ENCODE measurements at regions not wholly inside any gene's neighbourhood (a gene's known extent, or its start where the extent isn't known, plus 50 kb on each side); places are given as distances from the start of the nearest gene placed in this dataset.

DNA sequence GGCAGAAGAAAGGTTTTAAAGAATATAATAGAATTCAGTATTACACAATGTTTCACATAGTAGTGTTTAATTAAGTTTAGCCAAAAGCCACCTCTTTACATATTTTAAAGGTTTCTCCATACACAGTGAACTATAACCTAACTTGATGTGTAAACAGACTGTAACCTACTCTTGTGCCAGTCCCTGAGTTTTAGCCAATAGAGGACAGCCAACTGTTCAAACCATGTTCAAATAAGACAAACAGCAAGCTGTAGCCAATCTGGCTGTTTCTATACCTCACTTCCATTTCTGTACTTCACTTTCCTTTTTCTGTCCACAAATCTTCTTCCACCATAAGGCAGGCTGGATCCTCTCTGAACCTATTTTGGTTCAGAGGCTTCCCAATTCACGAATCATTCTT lies 65.2 kb downstream of the TEX13C start:
- Histone ChIP-seq H3K36me3 (no peaks in the 10 kb centered on the region), H3K4me3 (no peak overlapping the region), H3K4me1 (ENCODE audit: insufficient read depth) (no peaks in the 10 kb centered on the region), H3K27me3 (no peaks in the 10 kb centered on the region), H3K9me3 (no peaks in the 10 kb centered on the region), H3K27ac (no peak overlapping the region)
- TF ChIP-seq EP300 (IDR thresholded peaks at IDR 0.05) (no peak), POLR2A (IDR thresholded peaks at IDR 0.05) (no peak)
- TF ChIP-seq, protein P1, sequence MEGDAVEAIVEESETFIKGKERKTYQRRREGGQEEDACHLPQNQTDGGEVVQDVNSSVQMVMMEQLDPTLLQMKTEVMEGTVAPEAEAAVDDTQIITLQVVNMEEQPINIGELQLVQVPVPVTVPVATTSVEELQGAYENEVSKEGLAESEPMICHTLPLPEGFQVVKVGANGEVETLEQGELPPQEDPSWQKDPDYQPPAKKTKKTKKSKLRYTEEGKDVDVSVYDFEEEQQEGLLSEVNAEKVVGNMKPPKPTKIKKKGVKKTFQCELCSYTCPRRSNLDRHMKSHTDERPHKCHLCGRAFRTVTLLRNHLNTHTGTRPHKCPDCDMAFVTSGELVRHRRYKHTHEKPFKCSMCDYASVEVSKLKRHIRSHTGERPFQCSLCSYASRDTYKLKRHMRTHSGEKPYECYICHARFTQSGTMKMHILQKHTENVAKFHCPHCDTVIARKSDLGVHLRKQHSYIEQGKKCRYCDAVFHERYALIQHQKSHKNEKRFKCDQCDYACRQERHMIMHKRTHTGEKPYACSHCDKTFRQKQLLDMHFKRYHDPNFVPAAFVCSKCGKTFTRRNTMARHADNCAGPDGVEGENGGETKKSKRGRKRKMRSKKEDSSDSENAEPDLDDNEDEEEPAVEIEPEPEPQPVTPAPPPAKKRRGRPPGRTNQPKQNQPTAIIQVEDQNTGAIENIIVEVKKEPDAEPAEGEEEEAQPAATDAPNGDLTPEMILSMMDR (IDR thresholded peaks at IDR 0.05), result no peak
- intact Hi-C loops (cut with DNase I), result no loop called here
- 39 to 49% (median 45%) methylated on average over 1 of the region's 1 CpG for WGBS, 3 donors
- DNase-seq, result no peak

DNA sequence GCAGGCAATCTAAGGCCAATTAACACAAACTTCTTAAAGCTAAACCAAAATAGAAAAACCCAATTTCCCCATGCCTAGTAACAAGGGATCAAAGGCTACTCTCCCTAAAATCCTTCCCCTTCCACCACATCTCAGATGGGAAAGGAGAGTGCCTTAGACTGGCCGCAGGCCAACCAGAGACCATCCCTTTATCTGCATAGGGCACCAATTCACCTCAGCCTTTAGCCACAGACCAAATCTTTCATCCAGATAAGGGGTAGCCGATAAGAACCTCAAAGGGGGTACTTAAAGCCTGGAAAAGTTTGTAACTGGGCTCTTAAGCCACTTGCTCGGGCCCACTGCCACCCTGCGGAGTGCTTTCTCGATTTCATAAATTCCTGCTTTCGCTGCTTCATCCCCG lies 68.3 kb downstream of the TEX13C start:
- 60 to 73% (median 65%) methylated on average over 7 of the region's 7 CpGs for WGBS, 3 donors
- Histone ChIP-seq H3K27ac (no peak overlapping the region), H3K27me3 (no peaks in the 10 kb centered on the region), H3K9me3 (no peaks in the 10 kb centered on the region), H3K4me3 (no peak overlapping the region), H3K4me1 (ENCODE audit: insufficient read depth) (no peaks in the 10 kb centered on the region), H3K36me3 (no peaks in the 10 kb centered on the region)
- no peak for DNase-seq
- TF ChIP-seq EP300 (IDR thresholded peaks at IDR 0.05) (no peak), POLR2A (IDR thresholded peaks at IDR 0.05) (no peak)
- TF ChIP-seq, protein P1 (IDR thresholded peaks at IDR 0.05), result no peak
- intact Hi-C loops (cut with DNase I), result no loop called here

DNA sequence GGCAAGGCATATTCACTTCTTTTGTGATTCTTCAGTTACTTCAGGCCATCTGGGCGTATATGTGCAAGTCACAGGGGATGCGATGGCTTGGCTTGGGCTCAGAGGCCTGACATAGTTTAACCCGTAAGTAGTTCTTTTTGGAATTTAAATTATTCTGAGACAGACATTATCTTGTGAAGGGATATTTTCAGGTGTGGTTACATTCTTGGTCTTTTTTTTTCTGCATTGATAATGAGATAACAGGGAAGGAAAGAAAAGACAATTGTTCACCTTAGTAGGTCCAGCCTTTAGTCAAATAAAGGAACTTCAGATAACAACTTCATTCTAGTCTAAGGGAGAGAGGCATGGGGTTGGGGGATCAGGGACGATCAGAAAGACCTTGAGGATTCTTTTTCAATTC lies 74.8 kb downstream of the TEX13C start:
- intact Hi-C loops (cut with DNase I), result no loop called here
- no peaks in the 10 kb centered on the region for H3K27me3 ChIP-seq
- H3K9me3 ChIP-seq, result no peaks in the 10 kb centered on the region
- no peak for TF ChIP-seq EP300 (IDR thresholded peaks at IDR 0.05)
- no peak for TF ChIP-seq POLR2A (IDR thresholded peaks at IDR 0.05)
- TF ChIP-seq, protein P1 (IDR thresholded peaks at IDR 0.05), result no peak
- no peak overlapping the region for H3K27ac ChIP-seq
- 70 to 88% (median 80%) methylated on average over 4 of the region's 4 CpGs for WGBS, 3 donors
- H3K36me3 ChIP-seq, result no peaks in the 10 kb centered on the region
- no peak overlapping the region for H3K4me3 ChIP-seq
- no peaks in the 10 kb centered on the region for H3K4me1 ChIP-seq (ENCODE audit: insufficient read depth)
- no peak for DNase-seq

GRCh38 chrX:125395626-125396025 lies 76.0 kb downstream of the TEX13C start:
- H3K9me3 ChIP-seq, result no peaks in the 10 kb centered on the region
- H3K36me3 ChIP-seq, result no peaks in the 10 kb centered on the region
- TF ChIP-seq EP300 (IDR thresholded peaks at IDR 0.05) (no peak), POLR2A (IDR thresholded peaks at IDR 0.05) (no peak)
- TF ChIP-seq, protein P1 (IDR thresholded peaks at IDR 0.05), result no peak
- no peak overlapping the region for H3K4me3 ChIP-seq
- no peaks in the 10 kb centered on the region for H3K27me3 ChIP-seq
- H3K27ac ChIP-seq, result no peak overlapping the region
- H3K4me1 ChIP-seq (ENCODE audit: insufficient read depth), result no peaks in the 10 kb centered on the region
- intact Hi-C loops (cut with DNase I), result no loop called here
- DNase-seq, result no peak

DNA sequence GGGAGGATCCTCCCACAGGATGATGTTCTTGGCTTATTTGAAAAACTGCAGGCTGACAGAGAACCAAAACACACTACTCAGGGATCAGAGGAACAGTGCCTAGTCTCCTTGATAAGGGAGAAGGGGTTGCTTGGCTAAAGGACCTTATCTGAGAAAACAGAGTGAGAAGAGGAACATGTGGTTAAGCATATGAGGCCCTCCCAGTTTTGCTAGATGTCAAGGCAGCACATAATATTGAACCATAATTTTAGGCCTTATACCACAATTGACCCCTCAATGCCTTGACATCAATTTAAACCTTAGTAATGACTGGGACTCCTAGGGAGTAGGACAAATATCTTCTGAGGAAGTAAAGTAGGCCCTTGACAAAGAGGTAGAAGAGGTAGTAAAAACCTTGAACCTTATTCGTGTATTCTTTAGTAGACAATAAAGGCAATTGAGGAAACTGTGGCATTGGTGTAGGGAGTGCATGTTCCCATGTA lies 79.3 kb downstream of the TEX13C start:
- DNase-seq, result no peak
- intact Hi-C loops (cut with DNase I), result no loop called here
- no peaks in the 10 kb centered on the region for H3K27me3 ChIP-seq
- no peak overlapping the region for H3K27ac ChIP-seq
- WGBS, 3 donors, result 53 to 73% (median 65%) methylated on average over 1 of the region's 1 CpG
- no peaks in the 10 kb centered on the region for H3K9me3 ChIP-seq
- no peaks in the 10 kb centered on the region for H3K36me3 ChIP-seq
- H3K4me1 ChIP-seq (ENCODE audit: insufficient read depth), result no peaks in the 10 kb centered on the region
- no peak overlapping the region for H3K4me3 ChIP-seq
- TF ChIP-seq, protein P1 (IDR thresholded peaks at IDR 0.05), result no peak
- TF ChIP-seq POLR2A (IDR thresholded peaks at IDR 0.05) (no peak), EP300 (IDR thresholded peaks at IDR 0.05) (no peak)

Data from ovary (tissue), 7 donors.